NCI-H146 treated with DMSO at 0.1 percent for 48 hours (cell line): ENCODE measurements at regions not wholly inside any gene's neighbourhood (a gene's known extent, or its start where the extent isn't known, plus 50 kb on each side); places are given as distances from the start of the nearest gene placed in this dataset.
"Not testable (repeated sequence)": the region's sequence is repeated elsewhere in the genome, so short reads cannot be mapped to it uniquely, and the experiment has no call there.

Experiments
- DNase-seq: peaks from one replicate; lab custom pipeline; 2025; ENCODE audit not compliant: unreplicated experiment; lab: John Stamatoyannopoulos, UW

DNA sequence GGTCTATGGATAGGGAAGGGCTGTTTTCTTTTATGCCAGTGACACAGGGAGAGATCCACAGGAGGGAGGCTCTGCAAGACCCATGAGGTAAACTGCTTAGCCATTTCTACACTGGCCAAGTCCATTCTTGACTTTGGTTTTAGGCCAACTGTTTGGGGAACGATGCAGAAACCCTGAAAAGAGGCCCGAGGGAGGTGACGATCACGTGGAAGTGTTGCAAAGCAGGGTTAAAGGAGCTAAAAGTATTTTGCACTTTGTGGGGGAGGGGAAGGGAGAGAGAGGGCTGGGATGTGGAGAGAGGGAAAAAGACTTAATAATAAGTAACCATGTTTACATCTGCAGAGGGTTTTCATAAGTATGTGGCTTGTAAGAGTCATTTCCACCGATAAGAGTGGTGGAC is 239.7 kb downstream of the EMX2 start:
- DNase-seq = no peak

DNA sequence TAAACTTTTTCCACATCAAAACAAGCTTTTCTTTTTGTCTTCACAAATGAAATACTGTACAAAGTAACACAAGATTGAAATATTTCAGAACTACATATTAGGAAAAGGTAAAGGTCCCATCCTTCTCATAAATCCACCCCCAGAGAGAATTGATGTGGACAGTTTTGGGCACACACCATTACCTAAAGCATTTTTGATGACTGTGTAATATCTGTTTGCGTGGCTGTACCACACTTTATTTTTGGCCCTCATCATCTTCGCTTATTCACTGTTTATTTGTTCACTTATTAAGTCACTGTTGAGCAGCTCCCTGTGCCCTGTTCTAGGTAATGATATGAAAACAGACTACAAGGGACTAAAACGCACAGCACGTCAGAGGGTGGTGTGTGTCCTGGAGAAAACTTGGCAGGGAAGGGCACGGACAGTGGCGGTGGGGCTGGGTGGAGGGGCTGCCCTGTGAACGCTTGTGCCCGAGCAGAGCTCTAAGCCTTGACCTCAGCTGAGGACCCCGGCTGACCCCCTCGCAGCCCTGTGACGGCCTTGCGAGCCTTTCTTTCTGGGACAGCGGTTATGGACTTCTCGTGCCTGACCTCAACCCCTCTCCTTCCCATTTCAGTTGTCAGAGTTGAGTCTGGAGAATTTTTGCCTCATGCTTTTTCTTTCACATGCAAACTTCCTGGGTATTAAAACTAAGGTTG is 241.3 kb downstream of the EMX2 start:
- DNase-seq = no peak

DNA sequence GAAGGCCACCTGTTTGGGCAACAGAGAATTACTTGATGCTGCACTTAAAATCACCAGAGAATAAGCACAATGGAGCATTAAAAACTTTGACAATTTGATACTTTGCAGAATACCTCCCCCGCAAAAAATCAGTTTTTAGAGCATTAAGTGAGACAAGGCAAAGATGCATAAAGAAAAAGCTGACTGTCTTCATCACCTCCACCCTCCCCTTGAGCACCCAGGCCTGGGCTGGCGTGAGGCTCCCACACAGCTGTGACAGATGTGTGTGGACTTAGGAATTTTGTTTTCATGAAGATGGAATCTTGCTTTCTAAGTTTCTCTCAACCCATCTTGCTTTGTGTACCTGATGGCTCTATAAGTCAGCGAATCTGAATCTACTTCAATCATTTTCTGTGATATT is 242.2 kb downstream of the EMX2 start:
- DNase-seq = no peak

DNA sequence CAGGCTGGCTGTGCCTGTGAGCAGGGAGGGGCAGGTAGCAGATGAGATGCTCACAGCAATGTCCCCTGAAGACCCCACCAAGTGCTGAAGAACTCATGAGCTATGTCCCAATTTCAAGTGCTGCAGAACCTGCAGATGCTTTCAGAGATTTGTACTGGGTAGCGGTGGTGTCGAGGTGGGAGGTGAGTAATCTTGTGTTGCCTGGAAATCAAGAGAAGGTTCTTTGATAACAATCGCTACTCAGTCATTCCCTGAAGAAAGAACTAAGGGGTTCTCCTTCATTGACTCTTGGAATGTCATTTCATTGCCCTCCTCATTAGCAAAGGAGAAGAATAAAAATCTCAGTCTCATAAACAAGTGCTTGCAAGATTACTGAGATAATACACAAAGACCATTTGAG is 246.4 kb downstream of the EMX2 start:
- DNase-seq = no peak

DNA sequence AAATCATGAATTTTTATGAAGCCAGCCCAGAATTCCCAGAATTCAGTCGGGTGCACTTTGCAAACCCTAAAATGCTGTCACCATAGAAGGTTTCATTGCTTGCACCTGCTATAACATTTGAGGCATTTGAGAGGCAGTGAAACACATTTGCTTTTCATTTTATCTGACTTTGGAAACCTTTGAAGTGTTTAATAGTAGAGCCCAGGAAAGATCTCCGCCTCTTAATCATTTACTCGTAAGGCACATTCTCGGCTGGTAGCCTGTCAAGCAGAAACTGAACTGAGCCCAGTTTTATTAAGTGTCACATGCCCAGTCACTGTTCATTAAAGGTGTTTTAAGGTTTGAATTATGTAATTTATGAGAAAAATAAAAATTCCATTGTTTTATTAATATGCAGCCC is 247.6 kb downstream of the EMX2 start:
- no peak for DNase-seq

DNA sequence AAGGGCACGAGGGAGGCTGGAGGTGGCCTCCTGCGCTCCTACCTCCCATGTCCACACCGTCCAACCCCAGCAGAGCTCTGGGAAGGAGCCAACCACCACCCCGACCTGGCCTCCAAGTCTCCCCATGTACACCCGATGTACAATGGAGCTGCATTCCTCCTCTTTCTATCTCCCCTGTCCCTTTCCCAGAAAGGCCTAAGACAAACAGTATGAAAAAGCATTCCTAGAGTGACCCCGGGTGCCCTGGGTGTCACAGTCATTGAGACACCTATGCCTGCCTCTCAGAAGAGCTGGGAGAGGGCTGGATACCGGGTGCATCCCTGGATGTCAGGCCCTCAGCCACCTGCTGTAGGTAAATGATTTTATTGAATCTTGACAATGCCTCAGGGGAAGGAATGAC is 248.1 kb downstream of the EMX2 start:
- DNase-seq = no peak

DNA sequence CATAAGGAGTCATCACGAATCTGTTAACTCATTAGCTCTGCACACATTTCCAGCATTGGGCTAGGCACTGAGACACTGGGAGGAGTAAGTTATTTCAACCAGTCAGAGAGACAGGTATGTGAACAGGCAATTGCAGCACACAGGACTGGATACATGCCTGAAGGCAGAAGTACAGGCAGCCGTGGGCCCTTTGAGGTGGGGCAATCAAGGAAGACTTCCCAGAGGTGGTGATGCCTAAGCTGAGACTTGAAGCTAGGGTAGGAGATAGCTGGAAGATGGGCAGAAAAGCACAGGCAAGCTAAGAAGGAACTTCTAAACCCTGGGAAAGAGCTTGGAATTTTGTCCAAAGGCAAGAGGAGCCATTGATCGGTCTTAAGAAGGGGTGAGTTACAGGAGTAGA is 249.7 kb downstream of the EMX2 start:
- DNase-seq = no peak

DNA sequence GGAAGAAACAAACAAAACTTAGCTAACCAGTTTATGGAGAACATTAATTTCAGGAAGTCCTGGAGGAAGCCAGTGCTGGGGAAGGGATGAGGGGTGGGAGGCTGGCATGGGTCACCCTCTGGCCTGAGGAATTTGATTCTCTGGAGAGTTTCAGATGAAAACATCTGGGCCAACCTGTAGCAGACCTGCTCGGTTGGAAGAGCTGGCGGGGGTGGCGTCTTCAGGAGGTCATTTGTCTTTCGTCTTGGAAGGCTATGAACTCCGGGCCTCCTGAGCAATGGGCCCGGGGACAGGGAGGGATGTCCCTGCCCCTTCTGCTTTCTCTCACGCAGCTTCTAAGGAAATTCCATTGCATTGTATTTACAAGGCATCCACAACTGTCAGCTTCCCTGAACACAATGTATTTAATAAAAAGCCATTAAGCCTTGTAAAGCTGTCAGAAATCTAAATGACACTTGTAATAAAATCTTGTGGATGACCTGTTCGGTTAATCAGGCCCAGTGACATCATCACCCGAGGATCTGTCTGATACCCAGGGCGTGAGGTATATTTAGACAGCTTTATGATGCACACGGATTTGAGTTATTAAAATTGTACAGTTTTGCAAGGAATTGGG is 250.5 kb downstream of the RAB11FIP2 start:
- no peak for DNase-seq

DNA sequence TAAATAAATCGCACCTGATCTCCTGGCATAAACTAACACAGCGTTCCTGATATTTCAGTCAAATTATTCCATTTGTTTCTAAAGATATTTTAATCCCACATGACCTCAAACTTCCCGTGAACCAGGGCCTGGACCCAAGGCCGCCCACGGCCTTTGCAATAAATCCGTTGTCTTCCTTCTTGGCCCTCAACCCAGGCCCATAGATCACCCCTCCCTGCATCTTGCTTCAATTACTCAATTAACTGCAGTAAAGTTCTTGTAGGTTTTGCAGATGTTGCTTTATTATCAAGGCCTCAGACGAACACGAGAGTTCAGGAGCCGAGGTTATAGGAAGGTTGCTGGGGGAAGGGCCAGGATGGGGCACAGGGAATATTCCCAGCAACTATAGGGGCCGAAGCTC is 249.4 kb downstream of the RAB11FIP2 start:
- DNase-seq = no peak

DNA sequence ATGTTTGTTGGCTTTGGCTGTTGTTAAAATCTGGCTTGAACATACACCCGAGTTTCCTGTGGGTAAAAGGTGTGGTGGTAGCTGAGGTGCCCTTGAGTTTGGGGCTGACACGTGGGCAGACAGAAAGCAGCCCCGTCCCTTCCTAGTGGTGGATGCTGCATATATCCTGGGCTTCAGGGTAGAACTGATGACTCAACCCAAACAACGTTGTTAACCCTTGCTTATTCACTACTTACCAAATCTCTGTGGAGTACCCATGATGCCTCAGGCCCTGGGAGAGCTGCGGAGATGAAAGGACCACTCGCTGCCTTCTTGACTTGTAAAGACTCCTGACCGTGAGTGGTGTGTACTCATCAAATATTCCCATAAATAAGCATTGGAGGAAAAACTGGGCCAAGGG is 245.1 kb downstream of the RAB11FIP2 start:
- DNase-seq = no peak

DNA sequence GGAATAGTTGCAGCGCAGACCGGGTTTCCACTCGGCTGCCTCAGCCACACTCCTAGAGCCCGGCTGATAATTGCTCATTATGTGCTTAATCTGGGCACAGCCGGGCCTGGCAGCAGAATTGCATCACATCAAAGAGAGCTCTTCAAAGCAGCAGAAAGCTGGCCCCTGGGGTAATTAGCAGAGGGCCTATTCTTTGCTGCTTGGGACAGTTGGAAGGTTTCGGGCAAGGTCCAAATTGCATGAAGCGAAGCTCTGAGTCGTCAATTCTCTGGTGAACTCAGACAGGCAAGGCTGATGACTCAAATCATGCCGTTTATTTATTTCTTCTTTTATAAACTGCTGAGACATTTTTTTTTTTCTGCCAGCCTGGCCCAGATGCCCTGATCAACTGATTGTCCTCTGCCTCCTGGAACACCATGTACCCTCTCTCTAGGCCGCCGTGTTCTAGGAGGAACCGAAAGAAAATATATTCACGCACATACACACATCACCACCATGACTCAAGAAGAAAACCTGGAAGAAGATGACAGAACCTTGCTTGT is 242.2 kb downstream of the RAB11FIP2 start:
- no peak for DNase-seq

DNA sequence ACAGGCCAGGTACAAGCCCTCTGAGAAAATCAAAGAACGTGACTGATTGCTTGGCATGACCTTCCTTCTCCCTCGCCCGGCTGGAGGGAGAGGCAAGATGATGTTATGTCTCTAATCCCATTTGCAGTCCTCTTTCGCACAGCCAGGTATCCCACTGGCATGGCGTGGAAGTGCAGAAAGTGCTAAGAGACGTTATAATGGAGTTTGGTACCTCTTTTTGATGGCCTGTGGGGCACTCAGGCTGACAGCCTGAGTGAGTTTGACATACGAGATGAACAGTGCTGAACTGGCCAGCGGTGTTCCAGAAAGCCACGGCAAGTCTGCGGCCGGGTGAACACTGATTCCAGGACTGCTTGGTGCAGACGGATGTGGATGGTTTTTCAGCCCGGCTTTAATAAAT is 241.6 kb downstream of the RAB11FIP2 start:
- DNase-seq = no peak

DNA sequence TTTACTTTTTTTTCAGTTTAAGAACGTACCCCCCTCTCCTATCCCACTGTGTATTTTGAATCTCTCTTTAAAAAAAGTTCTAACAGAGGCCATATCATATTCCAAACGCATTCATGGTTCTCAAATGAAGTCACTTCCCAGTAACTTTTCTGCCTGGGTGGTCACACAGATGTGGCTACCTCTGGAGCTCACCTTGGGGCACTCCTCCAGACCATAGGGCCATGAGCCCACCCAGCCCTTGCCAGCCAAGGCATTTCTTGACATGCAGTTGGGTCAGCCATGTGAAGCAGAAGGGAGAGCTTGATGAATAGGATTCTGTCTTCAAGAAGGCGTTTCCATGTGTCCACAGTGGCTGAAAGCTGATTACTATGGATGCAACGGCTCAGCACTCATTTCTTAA is 239.3 kb downstream of the RAB11FIP2 start:
- no peak for DNase-seq

DNA sequence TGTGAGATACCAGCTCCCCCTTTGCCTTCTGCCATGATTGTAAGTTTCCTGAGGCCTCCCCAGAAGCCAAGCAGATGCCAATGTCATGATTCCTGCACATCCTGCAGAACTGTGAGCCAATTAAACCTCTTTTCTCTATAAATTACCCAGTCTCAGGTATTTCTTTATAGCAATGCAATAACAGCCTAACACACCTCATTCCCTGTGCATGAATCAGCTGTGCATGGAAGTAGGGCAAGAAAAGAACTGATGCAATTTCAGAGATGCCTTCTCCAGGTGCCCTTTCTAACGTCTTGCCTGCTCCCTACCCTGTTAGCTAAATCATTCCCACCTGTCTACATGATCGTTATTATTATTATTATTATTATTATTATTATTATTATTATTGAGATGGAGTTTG is 230.9 kb downstream of the RAB11FIP2 start:
- not testable (repeated sequence) for DNase-seq

DNA sequence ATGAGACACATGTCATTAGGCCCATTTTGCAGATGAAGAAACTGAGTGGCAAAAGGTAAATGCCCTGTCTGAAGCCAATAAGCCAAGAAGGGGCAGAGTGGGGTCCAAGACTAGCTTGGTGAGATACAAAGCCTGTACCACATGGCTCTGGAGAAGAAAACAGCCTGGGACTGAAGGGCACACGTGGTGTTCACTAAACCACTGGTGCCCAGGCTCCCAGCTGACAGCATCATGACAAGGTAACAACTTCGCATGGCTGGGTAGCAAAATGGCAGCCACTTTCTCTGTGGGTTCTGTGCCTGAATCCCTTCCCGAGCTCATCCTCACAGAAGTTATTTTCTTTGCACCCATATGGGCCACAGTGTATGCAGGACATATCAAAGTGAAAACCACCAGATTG is 229.6 kb downstream of the RAB11FIP2 start:
- no peak for DNase-seq

DNA sequence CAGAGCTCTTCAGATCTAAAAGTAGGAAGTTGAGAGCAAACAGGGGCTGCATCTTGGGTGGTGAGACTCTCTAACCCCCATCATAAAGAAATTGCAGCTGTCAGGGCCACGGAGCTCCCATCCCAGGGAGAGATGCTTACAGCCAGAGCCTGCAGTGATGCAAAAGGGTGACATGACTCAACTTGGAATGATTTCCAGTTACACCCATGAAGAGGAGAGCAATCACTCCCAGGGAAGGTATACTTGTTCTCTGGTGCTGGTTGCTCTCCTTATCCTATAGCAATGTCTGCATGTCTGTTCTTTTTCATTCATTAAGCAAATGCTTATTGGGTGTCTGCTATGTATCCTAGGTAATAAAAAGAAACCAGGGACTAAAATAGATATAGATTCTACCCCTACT is 228.0 kb downstream of the RAB11FIP2 start:
- no peak for DNase-seq

DNA sequence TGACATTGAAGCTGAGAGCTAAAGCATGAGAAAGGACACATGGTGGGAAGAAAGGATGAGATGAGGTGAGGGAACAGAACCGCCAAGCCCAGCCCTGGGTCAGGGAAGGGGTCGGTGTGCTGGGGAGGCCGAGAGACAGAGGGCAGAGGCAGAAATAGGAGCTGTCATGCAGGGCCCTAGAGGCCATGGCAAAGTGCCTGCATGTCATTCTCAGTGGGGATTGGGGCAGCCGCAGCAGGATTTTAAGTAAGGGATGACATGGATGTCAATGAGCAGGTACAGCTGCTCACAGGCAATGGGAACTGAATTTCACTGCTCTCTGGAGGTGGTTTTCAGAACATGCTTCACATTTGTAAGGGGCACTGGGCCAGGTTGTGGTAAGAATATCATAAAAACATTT is 227.4 kb downstream of the RAB11FIP2 start:
- DNase-seq = no peak

DNA sequence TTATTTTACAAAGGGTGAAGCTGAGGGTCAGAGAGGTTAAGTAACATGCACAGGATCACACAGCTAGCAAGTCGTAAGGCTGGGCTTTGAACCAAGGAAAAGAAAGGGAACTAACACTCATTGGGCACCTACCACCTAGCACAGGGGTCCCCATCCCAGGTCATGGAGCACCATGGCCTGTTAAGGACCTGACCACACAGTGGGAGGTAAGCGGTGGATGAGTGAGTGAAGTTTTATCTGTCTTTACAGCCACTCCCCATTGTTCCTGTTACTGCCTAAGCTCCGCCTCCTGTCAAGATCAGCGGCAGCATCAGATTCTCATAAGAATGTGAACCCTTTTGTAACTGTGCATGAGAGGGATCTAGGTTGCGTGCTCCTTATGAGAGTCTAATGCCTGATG is 222.8 kb downstream of the RAB11FIP2 start:
- DNase-seq = no peak

DNA sequence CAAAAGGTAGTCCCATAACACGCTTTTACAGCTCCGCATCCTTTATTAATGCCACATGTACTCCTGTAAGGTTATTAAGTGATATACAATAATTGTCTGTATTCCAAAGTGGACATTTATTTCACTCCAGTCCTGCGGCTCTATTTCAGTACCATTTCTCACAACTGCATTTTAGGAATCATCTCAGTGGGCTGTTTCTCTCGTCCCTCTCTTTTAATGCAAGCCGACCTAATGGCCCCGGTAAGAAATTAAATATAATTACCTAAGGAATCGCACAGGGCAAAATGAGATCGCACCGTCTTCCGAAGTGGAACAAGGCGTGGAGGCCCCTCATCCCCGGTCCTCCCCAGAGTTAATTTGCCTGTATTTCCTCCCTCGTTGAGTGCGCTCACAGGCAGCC is 216.5 kb downstream of the RAB11FIP2 start:
- no peak for DNase-seq

DNA sequence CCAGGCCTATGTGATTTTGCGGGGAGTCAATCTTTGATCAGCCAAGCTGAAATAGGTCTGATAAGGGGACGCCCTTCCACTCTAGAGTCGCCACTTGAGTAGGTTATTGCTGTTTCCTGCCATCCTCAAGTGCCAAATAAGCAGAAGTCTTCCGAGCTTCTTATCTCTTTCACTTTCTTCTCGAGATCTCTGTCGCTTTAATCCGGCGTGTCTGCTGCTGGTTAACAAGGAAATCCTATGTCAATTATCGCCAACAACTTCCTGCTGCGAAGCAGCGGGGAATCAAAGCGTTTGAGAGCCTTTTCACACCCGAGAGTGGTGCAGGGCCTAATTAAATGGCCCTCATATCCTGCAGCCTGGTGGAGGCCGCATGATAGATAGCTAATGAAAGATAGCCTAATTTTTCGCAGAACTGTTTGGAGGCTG is 215.9 kb downstream of the RAB11FIP2 start:
- peak; percentile 12 for DNase-seq

DNA sequence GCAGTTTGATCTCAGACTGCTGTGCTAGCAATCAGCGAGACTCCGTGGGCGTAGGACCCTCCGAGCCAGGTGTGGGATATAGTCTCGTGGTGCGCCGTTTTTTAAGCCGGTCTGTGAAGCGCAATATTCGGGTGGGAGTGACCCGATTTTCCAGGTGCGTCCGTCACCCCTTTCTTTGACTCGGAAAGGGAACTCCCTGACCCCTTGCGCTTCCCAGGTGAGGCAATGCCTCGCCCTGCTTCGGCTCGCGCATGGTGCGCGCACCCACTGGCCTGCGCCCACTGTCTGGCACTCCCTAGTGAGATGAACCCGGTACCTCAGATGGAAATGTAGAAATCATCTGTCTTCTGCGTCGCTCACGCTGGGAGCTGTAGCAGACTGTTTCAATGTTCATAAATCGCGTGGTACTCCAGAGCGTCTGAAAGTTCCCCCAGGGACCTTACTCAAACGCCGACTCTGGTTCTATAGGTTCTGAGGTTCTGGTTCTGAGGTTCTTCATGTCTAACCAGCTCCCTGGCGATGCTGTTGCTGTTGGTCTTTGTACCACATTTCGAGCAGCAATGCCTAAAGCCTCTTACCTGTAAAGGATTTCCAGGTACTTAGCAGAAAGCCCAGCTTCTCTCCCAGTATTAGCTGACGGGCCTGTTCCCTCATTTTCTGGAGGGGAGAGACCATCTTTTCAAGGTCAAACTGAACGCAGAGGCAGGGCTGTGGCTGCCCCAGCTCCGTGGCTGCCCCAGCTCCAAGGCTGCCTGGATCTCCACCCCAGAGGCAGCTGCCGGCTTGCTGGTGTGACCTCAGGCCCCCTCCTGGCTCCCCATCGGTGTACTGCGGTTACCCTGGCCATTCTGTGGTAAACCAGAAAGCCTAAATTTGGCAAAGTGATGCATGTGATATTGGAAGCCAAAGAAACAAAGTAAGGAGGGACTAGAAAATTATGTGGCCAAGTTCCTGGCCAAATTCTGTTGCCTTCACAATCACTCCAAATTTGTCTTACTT is 207.9 kb downstream of the RAB11FIP2 start:
- not testable (repeated sequence) for DNase-seq

DNA sequence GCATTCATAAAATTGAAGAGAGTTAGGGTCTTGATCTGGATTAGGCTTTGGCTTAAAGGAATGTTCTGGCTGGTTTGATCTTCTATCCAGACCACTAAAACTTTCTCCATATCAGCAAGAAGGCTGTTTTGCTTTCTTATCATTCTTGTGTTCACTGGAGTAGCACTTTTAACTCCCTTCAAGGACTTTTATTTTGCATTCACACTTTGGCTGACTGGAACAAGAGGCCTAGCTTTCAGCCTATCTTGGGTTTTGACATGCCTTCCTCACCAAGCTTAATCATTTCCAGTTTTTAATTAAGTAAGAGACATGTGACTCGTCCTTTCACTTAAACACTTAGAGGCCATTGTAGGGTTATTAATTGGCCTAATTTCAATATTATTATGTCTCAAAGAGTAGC is 190.3 kb downstream of the RAB11FIP2 start:
- DNase-seq = not testable (repeated sequence)
